IPS-20b (cell line): ENCODE measurements at regions not wholly inside any gene's neighbourhood (a gene's known extent, or its start where the extent isn't known, plus 50 kb on each side); places are given as distances from the start of the nearest gene placed in this dataset.
"Not testable (repeated sequence)": the region's sequence is repeated elsewhere in the genome, so short reads cannot be mapped to it uniquely, and the experiment has no call there.

ENCODE experiments used
- H3K27ac ChIP-seq: one replicate; pipeline ENCODE4 v1.5.1; 2013; ENCODE audit warnings: low read length
- H3K27me3 ChIP-seq: 2 replicates; pipeline ENCODE4 v1.6.1; 2013; ENCODE audit warnings: mild to moderate bottlenecking, low read length, inconsistent platforms; ENCODE audit not compliant: insufficient read depth
- H3K36me3 ChIP-seq: 2 replicates; pipeline ENCODE4 v1.6.1; 2013; ENCODE audit warnings: low read depth, mild to moderate bottlenecking, inconsistent platforms, low read length, moderate library complexity; ENCODE audit not compliant: insufficient read depth
- H3K4me1 ChIP-seq: 2 replicates; pipeline ENCODE4 v1.6.1; 2013; ENCODE audit warnings: mild to moderate bottlenecking, control low read depth, inconsistent platforms, low read length, moderate library complexity; ENCODE audit not compliant: insufficient read depth
- H3K4me3 ChIP-seq: 2 replicates; pipeline ENCODE4 v1.5.1; 2013; ENCODE audit warnings: mild to moderate bottlenecking, low read length, inconsistent platforms
- H3K9ac ChIP-seq: 2 replicates; pipeline ENCODE4 v1.6.1; 2013; ENCODE audit warnings: low read depth, mild to moderate bottlenecking, inconsistent platforms, low read length, moderate library complexity
- H3K9me3 ChIP-seq: 2 replicates; pipeline ENCODE4 v1.6.1; 2013; ENCODE audit warnings: mild to moderate bottlenecking, low read depth, low read length, inconsistent platforms; ENCODE audit not compliant: insufficient read depth

- no peak overlapping the region for H3K27ac ChIP-seq
- H3K4me1 ChIP-seq: peaks cover 2% of the 10 kb centered on the region; the same call in 1 of the 2 replicates
- peaks cover 73% of the 10 kb centered on the region for H3K36me3 ChIP-seq
- H3K27me3 ChIP-seq: no peaks in the 10 kb centered on the region
- H3K4me3 ChIP-seq: no peak overlapping the region
- H3K9ac ChIP-seq: no peak overlapping the region
- no peaks in the 10 kb centered on the region for H3K9me3 ChIP-seq
Observed at GRCh38 chr1:223016890-223017289, 126.2 kb downstream of the TLR5 start.

- Histone ChIP-seq H3K9ac (no peak overlapping the region), H3K9me3 (no peaks in the 10 kb centered on the region), H3K4me3 (no peak overlapping the region), H3K27ac (no peak overlapping the region), H3K36me3 (peaks cover 77% of the 10 kb centered on the region), H3K4me1 (peaks cover 5% of the 10 kb centered on the region; the same call in 1 of the 2 replicates), H3K27me3 (no peaks in the 10 kb centered on the region)
Observed at GRCh38 chr1:223017291-223017690, 125.8 kb downstream of the TLR5 start.

GRCh38 chr1:223018534-223018933 is 124.5 kb downstream of the TLR5 start:
- no peaks in the 10 kb centered on the region for H3K27me3 ChIP-seq
- no peak overlapping the region for H3K9ac ChIP-seq
- H3K36me3 ChIP-seq: peaks cover 78% of the 10 kb centered on the region
- H3K4me1 ChIP-seq: peaks cover 18% of the 10 kb centered on the region
- H3K9me3 ChIP-seq: no peaks in the 10 kb centered on the region
- no peak overlapping the region for H3K27ac ChIP-seq
- no peak overlapping the region for H3K4me3 ChIP-seq

- Histone ChIP-seq H3K4me1 (peaks cover 25% of the 10 kb centered on the region), H3K36me3 (peaks cover 81% of the 10 kb centered on the region), H3K4me3 (no peak overlapping the region), H3K27me3 (no peaks in the 10 kb centered on the region), H3K9me3 (no peaks in the 10 kb centered on the region), H3K27ac (no peak overlapping the region), H3K9ac (no peak overlapping the region)
Observed at GRCh38 chr1:223019256-223019655, 123.8 kb downstream of the TLR5 start.

GRCh38 chr1:223020770-223021169 is 122.3 kb downstream of the TLR5 start:
- Histone ChIP-seq H3K4me1 (peaks cover 26% of the 10 kb centered on the region), H3K27me3 (no peaks in the 10 kb centered on the region), H3K27ac (no peak overlapping the region), H3K9me3 (no peaks in the 10 kb centered on the region), H3K4me3 (no peak overlapping the region), H3K9ac (no peak overlapping the region), H3K36me3 (peaks cover 79% of the 10 kb centered on the region)

GRCh38 chr1:223022641-223023473 is 120.2 kb downstream of the TLR5 start:
- peaks cover 26% of the 10 kb centered on the region for H3K4me1 ChIP-seq
- H3K27ac ChIP-seq: peak overlapping the region; percentile 88
- peaks cover 63% of the 10 kb centered on the region for H3K36me3 ChIP-seq
- peak overlapping the region; percentile 53 for H3K4me3 ChIP-seq
- peak overlapping the region; percentile 59; the same call in 1 of the 2 replicates for H3K9ac ChIP-seq
- H3K27me3 ChIP-seq: no peaks in the 10 kb centered on the region
- no peaks in the 10 kb centered on the region for H3K9me3 ChIP-seq

GRCh38 chr1:223023863-223024262 is 119.2 kb downstream of the TLR5 start:
- peaks cover 26% of the 10 kb centered on the region for H3K4me1 ChIP-seq
- peaks cover 53% of the 10 kb centered on the region for H3K36me3 ChIP-seq
- H3K27ac ChIP-seq: peak overlapping the region; percentile 88
- H3K9me3 ChIP-seq: no peaks in the 10 kb centered on the region
- no peaks in the 10 kb centered on the region for H3K27me3 ChIP-seq
- H3K4me3 ChIP-seq: peak overlapping the region; percentile 53
- peak overlapping the region; percentile 59 for H3K9ac ChIP-seq

- H3K4me1 ChIP-seq: peaks cover 26% of the 10 kb centered on the region
- peak overlapping the region; percentile 59 for H3K9ac ChIP-seq
Observed at GRCh38 chr1:223024486-223024885, 118.6 kb downstream of the TLR5 start.

GRCh38 chr1:223025190-223025734 is 117.8 kb downstream of the TLR5 start:
- peak overlapping the region; percentile 67 for H3K9ac ChIP-seq
- H3K4me1 ChIP-seq: peaks cover 30% of the 10 kb centered on the region
- H3K27ac ChIP-seq, H3K27me3 ChIP-seq, H3K9me3 ChIP-seq: not testable (repeated sequence)
- peaks cover 44% of the 10 kb centered on the region for H3K36me3 ChIP-seq
- H3K4me3 ChIP-seq: peak overlapping the region; percentile 50

More at GRCh38 chr1:223024486-223024885, 118.6 kb downstream of the TLR5 start:
- Histone ChIP-seq H3K27ac (peak overlapping the region; percentile 88), H3K4me3 (peak overlapping the region; percentile 53), H3K36me3 (peaks cover 52% of the 10 kb centered on the region)
- not testable (repeated sequence) for H3K27me3 ChIP-seq, H3K9me3 ChIP-seq

- not testable (repeated sequence) for H3K9me3 ChIP-seq, H3K27me3 ChIP-seq, H3K27ac ChIP-seq
- H3K36me3 ChIP-seq: peaks cover 31% of the 10 kb centered on the region
- peak overlapping the region; percentile 58 for H3K4me3 ChIP-seq
- H3K4me1 ChIP-seq: peaks cover 41% of the 10 kb centered on the region
- H3K9ac ChIP-seq: peak overlapping the region; percentile 61
Observed at GRCh38 chr1:223026639-223027038, 116.4 kb downstream of the TLR5 start.

GRCh38 chr1:223029985-223030769 is 112.9 kb downstream of the TLR5 start:
- Histone ChIP-seq H3K27ac (peak overlapping the region; percentile 99), H3K27me3 (no peaks in the 10 kb centered on the region), H3K9me3 (no peaks in the 10 kb centered on the region), H3K4me1 (peaks cover 34% of the 10 kb centered on the region), H3K4me3 (peak overlapping the region; percentile 73), H3K9ac (peak overlapping the region; percentile 87), H3K36me3 (peaks cover 8% of the 10 kb centered on the region)
